ENCODE measurements at regions not wholly inside any gene's neighbourhood (a gene's known extent, or its start where the extent isn't known, plus 50 kb on each side); places are given as distances from the start of the nearest gene placed in this dataset.

GRCh38 chr4:41394481-41394894, 137.8 kb downstream of the UCHL1 start:
- TF ChIP-seq CTCF (IDR thresholded peaks at IDR 0.05; ENCODE audit: insufficient read depth, low read length): no peak
- TF ChIP-seq POLR2AphosphoS5 (IDR thresholded peaks at IDR 0.05; ENCODE audit: low read depth): no peak
- no peak for TF ChIP-seq REST (IDR thresholded peaks at IDR 0.05; ENCODE audit: insufficient replicate concordance, low read depth)

All from HL-60 (cell line).